WTC11 (cell line): ENCODE measurements at regions not wholly inside any gene's neighbourhood (a gene's known extent, or its start where the extent isn't known, plus 50 kb on each side); places are given as distances from the start of the nearest gene placed in this dataset.

ENCODE experiments used
- AR ChIP-seq: fragments of 250-450 bp; sonication (Bioruptor Pico); IDR thresholded peaks from 2 replicates; pipeline ENCODE4 v1.9.0; 2021; ENCODE audit warnings: mild to moderate bottlenecking
- ATF3 ChIP-seq: sonication (generic); formaldehyde crosslinking; conservative IDR thresholded peaks from 2 replicates; pipeline ENCODE4 v1.8.1; 2022; ENCODE audit warnings: mild to moderate bottlenecking, missing genetic modification reagents
- CTCF ChIP-seq: fragments of 200-600 bp; IDR thresholded peaks from 2 replicates; pipeline ENCODE4 v1.8.0; 2022; ENCODE audit warnings: antibody characterized with exemption
- E2F5 ChIP-seq: sonication (generic); formaldehyde crosslinking; IDR thresholded peaks from 2 replicates; pipeline ENCODE4 v1.8.1; 2022; ENCODE audit warnings: mild to moderate bottlenecking, moderate library complexity, missing genetic modification reagents
- ELF4 ChIP-seq: sonication (generic); formaldehyde crosslinking; IDR thresholded peaks from 2 replicates; pipeline ENCODE4 v1.8.1; 2022; ENCODE audit warnings: low read depth, mild to moderate bottlenecking, moderate library complexity, missing genetic modification reagents
- NR1H2 ChIP-seq: sonication (generic); formaldehyde crosslinking; IDR thresholded peaks from 2 replicates; pipeline ENCODE4 v1.9.0; 2021; ENCODE audit warnings: mild to moderate bottlenecking, moderate library complexity, missing genetic modification reagents
- TEAD4 ChIP-seq: sonication (generic); formaldehyde crosslinking; IDR thresholded peaks from 2 replicates; pipeline ENCODE4 v1.8.0; 2022; ENCODE audit warnings: mild to moderate bottlenecking, missing genetic modification reagents
- USF2 ChIP-seq: sonication (generic); formaldehyde crosslinking; IDR thresholded peaks from 2 replicates; pipeline ENCODE4 v1.8.1; 2023; ENCODE audit warnings: mild to moderate bottlenecking, missing genetic modification reagents, moderate library complexity
- ZNF138 ChIP-seq: sonication (generic); formaldehyde crosslinking; conservative IDR thresholded peaks from 2 replicates; pipeline ENCODE4 v1.8.1; 2022; ENCODE audit warnings: mild to moderate bottlenecking, moderate library complexity, missing genetic modification reagents
- ZNF416 ChIP-seq: fragments of 250-450 bp; sonication (Bioruptor Pico); IDR thresholded peaks from 2 replicates; pipeline ENCODE4 v1.9.0; 2021; ENCODE audit warnings: mild to moderate bottlenecking, inconsistent platforms

GRCh38 chr14:106681568-106681967 is 1155.2 kb downstream of the TMEM121 start:
- TF ChIP-seq TEAD4 (no peak), CTCF (no peak), ELF4 (CRISPR knock-in tag) (no peak), AR (CRISPR knock-in tag) (no peak), ZNF416 (CRISPR knock-in tag) (no peak), USF2 (no peak), ATF3 (CRISPR knock-in tag) (no peak), ZNF138 (no peak), NR1H2 (CRISPR knock-in tag) (no peak), E2F5 (CRISPR knock-in tag) (no peak)
